GM21367 (cell line): ENCODE measurements at regions not wholly inside any gene's neighbourhood (a gene's known extent, or its start where the extent isn't known, plus 50 kb on each side); places are given as distances from the start of the nearest gene placed in this dataset.

Experiments used
- ATAC-seq: cut with Tn5 transposase; IDR thresholded peaks from one replicate; pipeline ENCODE4 v1.9.1; 2021; ENCODE audit not compliant: unreplicated experiment

DNA sequence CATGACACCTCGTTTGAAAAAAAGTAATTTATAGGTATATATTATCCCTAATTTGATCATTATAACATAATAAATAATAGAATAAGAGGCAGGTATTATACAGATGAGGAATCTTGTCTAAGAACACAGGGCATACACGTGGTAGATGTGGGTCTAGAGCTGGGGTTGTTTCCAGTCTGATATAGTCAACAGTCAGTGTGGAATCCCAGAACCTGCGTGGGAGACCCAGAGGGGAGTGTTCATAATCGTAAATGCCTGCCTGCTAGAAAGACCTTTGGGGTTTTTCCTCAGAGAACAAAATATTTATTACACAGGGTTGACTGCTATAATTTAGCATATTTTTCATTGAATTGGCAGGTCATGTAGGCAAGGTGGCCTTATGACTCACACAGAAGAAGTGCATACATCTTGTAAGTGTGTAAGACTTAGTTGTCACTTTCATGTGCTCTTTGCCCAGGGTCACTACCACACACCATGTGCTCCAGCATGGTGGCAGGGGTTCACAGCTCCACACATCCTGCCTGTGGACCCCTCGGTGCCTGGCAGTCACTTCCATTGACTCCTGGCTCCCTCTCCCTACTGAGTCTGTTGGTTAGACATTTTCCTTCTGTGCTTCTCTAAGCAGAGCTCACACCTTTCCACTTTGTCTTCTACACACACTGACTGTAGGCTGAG, 94.9 kb upstream of the IKZF1 start:
- no peak for ATAC-seq

DNA sequence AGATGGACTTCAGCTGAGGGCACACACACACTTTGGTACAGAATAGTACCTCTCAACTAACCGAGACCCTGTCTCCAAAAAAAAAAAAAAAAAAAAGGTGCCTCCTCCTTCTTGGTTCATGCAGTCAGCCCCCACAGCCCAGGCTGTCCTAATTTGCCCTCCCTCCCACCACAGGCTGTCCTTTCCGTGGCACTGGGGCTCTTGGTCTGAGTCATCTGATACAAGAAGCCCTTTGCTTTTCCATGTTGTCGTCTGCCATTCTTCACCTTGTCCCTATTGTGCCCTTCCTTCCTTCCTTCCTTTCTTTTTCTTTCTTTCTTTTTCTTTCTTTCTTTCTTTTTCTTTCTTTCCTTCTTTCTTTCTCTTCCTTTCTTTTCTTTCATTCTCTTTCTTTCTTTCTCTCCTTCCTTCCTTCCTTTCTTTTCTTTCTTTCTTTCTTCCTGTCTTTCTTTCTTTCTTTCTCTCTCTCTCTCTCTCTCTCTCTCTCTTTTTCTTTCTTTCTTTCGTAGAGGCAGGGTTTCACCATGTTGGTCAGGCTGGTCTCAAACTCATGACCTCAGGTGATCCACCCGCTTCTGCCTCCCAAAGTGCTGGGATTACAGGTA, 96.0 kb upstream of the IKZF1 start:
- ATAC-seq, result no peak

GRCh38 chr7:50207686-50208255, 96.7 kb upstream of the IKZF1 start:
- ATAC-seq, result no peak

DNA sequence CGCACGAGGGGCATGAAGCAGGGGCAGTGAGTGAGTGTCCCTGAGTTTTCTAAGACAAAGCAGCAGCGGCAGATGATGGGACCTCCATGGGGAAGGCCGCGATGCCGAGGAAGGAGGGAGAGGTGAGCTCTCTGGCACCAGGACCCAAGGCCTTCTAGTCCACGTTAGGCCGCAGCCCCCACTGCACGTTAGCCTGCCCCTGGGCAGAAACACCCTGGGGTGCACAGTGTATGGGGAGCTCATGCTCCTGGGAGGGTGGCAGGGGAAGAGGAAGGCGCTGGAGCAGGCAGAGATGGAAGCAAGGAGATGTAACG, 97.3 kb upstream of the IKZF1 start:
- no peak for ATAC-seq

- ATAC-seq, result no peak
Observed at GRCh38 chr7:50206453-50207250, 97.9 kb upstream of the IKZF1 start.

DNA sequence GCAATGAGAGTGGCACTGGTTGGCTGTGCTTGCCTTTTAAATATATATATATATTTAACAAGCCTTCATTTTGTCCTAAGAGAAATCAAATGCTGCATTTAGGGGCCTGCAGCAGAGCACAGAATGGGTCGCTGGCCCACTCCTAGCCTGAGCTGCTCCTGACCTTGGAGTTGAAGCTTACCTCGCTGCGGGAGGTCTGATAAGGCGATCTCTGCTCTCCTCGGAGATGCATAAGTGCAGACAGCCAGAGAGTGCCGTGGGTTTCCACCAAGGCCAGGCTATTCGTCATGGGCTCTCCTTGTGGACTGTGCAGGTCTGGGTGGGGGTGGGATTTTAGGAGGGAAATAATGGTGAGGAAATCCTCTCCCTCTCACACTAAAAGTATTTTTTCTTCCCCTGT, 99.5 kb upstream of the IKZF1 start:
- ATAC-seq, result no peak

DNA sequence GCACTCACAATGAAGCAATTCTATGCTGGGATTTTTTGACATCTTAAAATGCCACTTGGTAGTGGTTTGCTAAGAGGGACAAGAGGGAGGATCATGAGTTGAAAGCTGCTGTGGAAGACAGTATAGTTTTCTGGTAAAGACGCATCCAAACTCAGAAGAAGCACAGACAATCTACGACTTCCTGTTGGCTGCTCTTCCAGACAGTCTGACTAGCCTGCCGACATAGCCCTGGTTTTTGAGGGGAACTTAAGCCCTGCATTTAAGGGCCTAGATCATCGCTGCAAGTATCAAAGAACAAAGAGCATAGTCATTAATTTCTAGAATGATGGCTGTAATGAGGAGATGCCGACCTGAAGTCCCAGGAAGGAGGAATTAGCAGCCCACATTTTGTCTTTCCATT, 99.9 kb upstream of the IKZF1 start:
- no peak for ATAC-seq

GRCh38 chr7:50203521-50203920, 101.0 kb upstream of the IKZF1 start:
- no peak for ATAC-seq

DNA sequence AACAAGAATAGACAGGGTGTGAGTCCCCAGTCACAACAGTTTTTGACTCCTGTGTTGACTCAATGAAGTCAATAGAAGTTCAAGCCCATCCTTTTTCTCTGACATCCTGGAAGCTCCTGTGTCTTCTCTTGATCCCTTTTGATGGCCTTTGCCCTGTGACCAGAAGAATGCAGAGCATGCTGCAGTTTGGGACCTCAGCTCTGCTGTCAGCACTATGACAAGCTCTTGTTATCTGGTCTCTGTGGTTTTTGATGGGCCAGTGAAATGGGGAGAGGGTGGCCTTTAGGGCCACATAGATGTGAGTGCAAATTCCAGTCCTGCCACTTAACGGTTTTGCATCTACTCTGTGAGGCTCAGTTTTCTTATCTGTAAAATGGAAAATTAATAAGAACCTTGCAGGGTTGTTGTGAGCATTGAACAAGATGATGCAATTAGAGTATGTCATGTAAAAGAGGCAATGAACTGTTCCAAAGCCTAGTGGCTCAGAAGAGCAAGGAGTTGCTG, 102.4 kb upstream of the IKZF1 start:
- no peak for ATAC-seq

- no peak for ATAC-seq
Observed at GRCh38 chr7:50199824-50200223, 104.7 kb upstream of the IKZF1 start.

GRCh38 chr7:50197549-50197948, 104.5 kb upstream of the ZPBP start:
- peak; percentile 59 for ATAC-seq

DNA sequence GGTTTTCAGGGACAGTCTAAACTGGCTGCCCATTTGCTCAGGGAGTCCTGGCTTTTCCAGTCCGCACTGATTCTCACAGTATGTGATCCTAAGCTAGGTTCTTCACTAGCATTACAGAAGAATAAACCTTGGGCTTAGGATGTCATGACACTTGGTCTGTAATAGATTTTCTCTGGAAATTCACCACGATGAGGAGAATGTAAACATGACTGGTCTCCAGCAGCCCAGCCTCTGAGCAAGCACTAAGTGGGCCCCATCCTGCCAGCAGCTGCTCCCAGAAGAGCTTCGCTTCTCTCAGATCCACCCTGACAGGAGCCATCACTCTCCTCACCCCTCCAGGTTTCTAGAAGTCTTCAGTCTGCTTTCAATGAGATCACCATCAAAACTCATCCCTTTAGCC, 103.7 kb upstream of the ZPBP start:
- no peak for ATAC-seq

- no peak for ATAC-seq
Observed at GRCh38 chr7:50190776-50191175, 97.7 kb upstream of the ZPBP start.

DNA sequence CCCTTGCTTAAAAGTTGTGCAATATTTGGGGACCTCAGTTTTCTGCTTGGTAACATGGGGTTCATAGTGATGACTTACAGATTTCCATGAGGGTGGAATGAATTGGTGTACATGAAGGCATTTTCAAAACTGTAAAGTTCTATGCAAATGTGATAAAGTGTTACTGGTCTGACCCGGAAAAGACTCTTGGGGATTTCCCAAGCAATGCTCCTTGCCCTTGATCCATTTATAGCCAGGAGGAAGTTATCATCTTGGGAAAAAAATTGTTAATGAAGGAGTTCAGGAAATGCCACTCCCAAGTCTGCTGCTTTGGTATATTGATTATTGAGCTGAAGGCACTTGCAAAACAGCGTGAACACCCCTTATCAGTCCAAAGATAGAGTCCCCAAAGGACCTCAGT, 96.3 kb upstream of the ZPBP start:
- ATAC-seq, result no peak

DNA sequence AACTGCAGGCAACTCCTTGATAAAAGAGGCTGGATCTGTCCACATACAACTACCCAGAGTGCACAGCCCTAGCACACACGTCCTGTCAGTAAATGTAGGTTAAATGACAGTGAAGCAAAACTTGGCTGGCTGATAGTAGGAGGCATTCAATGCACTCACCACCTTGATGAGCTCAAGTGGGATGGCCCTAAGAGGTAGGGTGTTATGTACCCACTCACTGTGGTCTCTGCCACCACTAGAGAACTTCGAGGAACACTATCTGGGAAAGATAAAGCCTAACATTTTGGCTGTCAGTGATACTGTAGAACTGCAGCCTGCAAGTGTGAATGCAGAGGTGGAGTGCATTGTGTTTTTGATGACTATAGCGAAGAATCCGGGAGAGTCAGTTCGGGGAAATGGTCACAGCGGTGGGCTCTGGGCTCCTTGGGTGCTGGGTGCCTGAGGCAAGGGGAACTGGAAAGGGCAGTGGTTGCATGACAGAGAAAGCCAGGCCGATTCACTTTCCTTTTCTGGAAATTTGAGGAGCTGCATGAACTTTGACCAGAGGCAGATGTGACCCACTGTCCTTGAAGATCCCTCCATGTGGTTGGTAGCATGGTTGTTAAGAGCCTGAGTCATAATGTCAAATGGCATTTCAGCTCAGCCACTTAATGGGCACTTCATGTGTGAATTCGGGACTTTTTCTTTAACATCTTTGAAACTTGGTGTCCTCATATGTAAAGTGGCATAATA, 93.1 kb upstream of the ZPBP start:
- ATAC-seq, result no peak

GRCh38 chr7:50185208-50185607, 92.2 kb upstream of the ZPBP start:
- ATAC-seq, result no peak

GRCh38 chr7:50184271-50184990, 91.4 kb upstream of the ZPBP start:
- no peak for ATAC-seq

- ATAC-seq, result no peak
Observed at GRCh38 chr7:50182759-50183158, 89.7 kb upstream of the ZPBP start.

DNA sequence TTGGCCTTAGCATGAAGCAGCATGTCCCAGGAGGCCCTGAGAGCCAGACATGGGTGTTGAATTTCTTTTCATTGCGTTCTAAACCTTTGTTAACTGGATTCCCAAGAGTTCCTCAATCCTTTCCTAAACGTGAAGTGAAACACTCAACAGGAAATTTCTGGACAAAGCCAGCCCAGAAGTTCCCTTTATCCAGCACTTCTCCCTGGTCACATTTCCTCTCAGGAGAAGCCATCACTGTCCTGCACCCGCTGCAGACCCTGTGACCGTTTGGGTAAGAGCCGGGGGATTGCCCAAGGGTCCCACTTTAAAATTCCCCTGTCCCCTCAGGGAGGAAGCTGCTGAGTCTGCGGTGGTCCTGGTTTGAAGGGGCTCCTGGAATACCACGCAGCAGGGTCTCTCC, 88.0 kb upstream of the ZPBP start:
- ATAC-seq, result no peak

DNA sequence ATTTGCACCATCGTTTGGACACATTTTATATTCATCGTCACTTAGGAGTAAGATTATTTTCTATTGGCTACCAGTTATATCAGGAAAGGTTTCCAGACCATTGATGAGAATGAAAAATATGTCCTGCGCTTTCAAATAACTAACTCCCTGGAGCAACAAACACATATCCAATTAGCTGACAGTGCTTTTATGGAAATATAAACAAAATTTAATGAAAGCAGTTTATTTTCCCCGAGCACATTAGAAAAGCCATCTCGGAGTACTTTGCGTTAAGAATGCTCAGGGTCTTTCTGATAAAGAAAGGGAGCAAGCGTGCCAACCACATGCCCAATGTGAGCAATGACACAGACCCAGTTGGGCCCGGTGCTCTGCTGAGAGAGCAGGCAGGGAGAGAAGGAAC, 85.1 kb upstream of the ZPBP start:
- no peak for ATAC-seq

- no peak for ATAC-seq
Observed at GRCh38 chr7:50174948-50175347, 81.9 kb upstream of the ZPBP start.
